ENCODE measurements at regions not wholly inside any gene's neighbourhood (a gene's known extent, or its start where the extent isn't known, plus 50 kb on each side); places are given as distances from the start of the nearest gene placed in this dataset.

DNA sequence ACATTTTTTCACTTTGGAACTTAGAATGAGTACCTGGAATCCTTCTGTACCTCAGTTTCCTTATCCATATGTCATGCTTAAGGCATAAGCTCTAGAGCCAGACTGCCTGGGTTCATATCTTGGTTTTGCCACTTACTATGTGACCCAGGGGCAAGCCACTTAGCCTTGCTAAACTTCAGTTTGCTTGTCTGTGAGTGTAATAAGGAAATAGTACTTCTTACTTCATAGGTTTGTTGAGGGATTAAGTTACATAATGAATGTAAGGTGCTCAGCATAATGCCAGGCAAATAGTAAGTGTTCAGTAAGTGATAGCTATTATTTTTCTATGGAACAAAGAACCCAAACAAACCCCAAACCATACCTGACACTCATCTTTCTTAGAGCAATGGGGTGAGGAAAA is 225.1 kb downstream of the BCAT1 start:
- ChIA-PET POLR2A (no interaction called here), CTCF (no interaction called here)
- ATAC-seq (no peak), DNase-seq (ENCODE audit: low spot score) (no peak)
- H3K4me1 Mint-ChIP-seq: no peaks in the 10 kb centered on the region
- no peak overlapping the region for H3K4me3 Mint-ChIP-seq
- H3K27ac Mint-ChIP-seq: no peak overlapping the region
- peaks cover 24% of the 10 kb centered on the region for H3K9me3 Mint-ChIP-seq
- H3K27me3 Mint-ChIP-seq (ENCODE audit: low read depth): no peaks in the 10 kb centered on the region
- peaks cover 9% of the 10 kb centered on the region for H3K36me3 Mint-ChIP-seq
- TF ChIP-seq NFE2L1 (CRISPR knock-in tag; IDR thresholded peaks at IDR 0.05): no peak
- TF ChIP-seq ZNF232 (CRISPR knock-in tag; IDR thresholded peaks at IDR 0.05): no peak
- TF ChIP-seq, protein P1, sequence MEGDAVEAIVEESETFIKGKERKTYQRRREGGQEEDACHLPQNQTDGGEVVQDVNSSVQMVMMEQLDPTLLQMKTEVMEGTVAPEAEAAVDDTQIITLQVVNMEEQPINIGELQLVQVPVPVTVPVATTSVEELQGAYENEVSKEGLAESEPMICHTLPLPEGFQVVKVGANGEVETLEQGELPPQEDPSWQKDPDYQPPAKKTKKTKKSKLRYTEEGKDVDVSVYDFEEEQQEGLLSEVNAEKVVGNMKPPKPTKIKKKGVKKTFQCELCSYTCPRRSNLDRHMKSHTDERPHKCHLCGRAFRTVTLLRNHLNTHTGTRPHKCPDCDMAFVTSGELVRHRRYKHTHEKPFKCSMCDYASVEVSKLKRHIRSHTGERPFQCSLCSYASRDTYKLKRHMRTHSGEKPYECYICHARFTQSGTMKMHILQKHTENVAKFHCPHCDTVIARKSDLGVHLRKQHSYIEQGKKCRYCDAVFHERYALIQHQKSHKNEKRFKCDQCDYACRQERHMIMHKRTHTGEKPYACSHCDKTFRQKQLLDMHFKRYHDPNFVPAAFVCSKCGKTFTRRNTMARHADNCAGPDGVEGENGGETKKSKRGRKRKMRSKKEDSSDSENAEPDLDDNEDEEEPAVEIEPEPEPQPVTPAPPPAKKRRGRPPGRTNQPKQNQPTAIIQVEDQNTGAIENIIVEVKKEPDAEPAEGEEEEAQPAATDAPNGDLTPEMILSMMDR (IDR thresholded peaks at IDR 0.05): no peak
- TF ChIP-seq NFATC4 (CRISPR knock-in tag; IDR thresholded peaks at IDR 0.05): no peak
- TF ChIP-seq TEAD1 (CRISPR knock-in tag; IDR thresholded peaks at IDR 0.05): no peak
- no peak for TF ChIP-seq ELF4 (CRISPR knock-in tag; IDR thresholded peaks at IDR 0.05; ENCODE audit: low read depth)

DNA sequence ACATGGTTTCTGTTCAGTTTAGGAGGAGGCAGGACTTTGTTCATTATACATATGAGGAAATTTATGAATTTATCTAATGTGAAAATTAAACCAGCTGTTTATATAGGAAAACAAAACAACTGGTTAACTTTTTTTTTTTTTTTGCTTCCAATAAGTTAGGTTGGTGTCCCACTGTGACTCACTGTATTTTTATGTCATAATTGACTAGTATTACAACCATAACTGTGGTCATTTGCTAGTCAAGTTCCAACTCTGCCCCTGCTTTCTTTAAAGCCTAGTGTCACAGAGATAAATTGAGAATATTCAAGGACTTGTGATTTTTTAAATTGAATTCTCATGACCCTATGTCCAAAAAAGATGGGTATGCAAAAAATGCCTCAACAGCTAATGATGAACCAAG is 227.7 kb downstream of the BCAT1 start:
- ChIA-PET CTCF (no interaction called here), POLR2A (no interaction called here)
- Mint-ChIP-seq H3K4me3 (no peak overlapping the region), H3K27me3 (ENCODE audit: low read depth) (no peaks in the 10 kb centered on the region), H3K4me1 (no peaks in the 10 kb centered on the region), H3K36me3 (peaks cover 9% of the 10 kb centered on the region), H3K27ac (no peak overlapping the region), H3K9me3 (peaks cover 24% of the 10 kb centered on the region)
- DNase-seq (ENCODE audit: low spot score) (no peak), ATAC-seq (no peak)
- TF ChIP-seq ZNF138 (CRISPR knock-in tag; conservative IDR thresholded peaks at IDR 0.05): no peak
- TF ChIP-seq TP53 (CRISPR knock-in tag; IDR thresholded peaks at IDR 0.05): no peak
- TF ChIP-seq IRF2 (CRISPR knock-in tag; IDR thresholded peaks at IDR 0.05; ENCODE audit: borderline replicate concordance, low read depth): no peak
- TF ChIP-seq, protein P2, sequence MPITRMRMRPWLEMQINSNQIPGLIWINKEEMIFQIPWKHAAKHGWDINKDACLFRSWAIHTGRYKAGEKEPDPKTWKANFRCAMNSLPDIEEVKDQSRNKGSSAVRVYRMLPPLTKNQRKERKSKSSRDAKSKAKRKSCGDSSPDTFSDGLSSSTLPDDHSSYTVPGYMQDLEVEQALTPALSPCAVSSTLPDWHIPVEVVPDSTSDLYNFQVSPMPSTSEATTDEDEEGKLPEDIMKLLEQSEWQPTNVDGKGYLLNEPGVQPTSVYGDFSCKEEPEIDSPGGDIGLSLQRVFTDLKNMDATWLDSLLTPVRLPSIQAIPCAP (CRISPR knock-in tag; IDR thresholded peaks at IDR 0.05): no peak
- no peak for TF ChIP-seq ATF1 (CRISPR knock-in tag; IDR thresholded peaks at IDR 0.05)

DNA sequence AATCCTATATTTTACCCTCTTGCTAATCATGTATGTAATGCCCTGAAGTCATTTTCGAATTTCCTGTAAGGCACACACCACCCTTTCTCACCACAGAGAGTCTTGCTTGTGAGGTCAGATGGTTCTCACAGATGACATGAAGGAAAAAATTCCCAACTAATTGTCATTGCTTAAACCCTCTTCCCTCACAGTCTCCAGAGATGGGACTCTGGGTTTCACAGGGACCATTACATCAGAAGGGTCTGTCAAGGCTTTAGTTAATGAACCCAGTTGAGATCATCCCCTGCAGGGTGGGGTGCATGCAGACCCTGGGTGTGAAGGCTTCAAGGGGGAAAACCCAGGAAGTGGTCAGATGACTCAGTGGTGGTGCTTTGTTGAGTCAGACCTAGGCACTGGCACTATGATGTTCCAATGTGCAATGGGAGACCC is 229.6 kb downstream of the BCAT1 start:
- Mint-ChIP-seq H3K4me1 (no peaks in the 10 kb centered on the region), H3K36me3 (peaks cover 9% of the 10 kb centered on the region), H3K27me3 (ENCODE audit: low read depth) (no peaks in the 10 kb centered on the region; the same call in 1 of the 2 replicates), H3K4me3 (no peak overlapping the region), H3K9me3 (peaks cover 24% of the 10 kb centered on the region), H3K27ac (no peak overlapping the region)
- POLR2A ChIA-PET: no interaction called here
- TF ChIP-seq, protein P1 (IDR thresholded peaks at IDR 0.05): no peak
- no peak for TF ChIP-seq CBFB (CRISPR knock-in tag; IDR thresholded peaks at IDR 0.05; ENCODE audit: low read depth)
- TF ChIP-seq, protein P3, sequence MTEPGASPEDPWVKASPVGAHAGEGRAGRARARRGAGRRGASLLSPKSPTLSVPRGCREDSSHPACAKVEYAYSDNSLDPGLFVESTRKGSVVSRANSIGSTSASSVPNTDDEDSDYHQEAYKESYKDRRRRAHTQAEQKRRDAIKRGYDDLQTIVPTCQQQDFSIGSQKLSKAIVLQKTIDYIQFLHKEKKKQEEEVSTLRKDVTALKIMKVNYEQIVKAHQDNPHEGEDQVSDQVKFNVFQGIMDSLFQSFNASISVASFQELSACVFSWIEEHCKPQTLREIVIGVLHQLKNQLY (CRISPR knock-in tag; IDR thresholded peaks at IDR 0.05): no peak
- TF ChIP-seq, protein P4, sequence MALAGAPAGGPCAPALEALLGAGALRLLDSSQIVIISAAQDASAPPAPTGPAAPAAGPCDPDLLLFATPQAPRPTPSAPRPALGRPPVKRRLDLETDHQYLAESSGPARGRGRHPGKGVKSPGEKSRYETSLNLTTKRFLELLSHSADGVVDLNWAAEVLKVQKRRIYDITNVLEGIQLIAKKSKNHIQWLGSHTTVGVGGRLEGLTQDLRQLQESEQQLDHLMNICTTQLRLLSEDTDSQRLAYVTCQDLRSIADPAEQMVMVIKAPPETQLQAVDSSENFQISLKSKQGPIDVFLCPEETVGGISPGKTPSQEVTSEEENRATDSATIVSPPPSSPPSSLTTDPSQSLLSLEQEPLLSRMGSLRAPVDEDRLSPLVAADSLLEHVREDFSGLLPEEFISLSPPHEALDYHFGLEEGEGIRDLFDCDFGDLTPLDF (CRISPR knock-in tag; IDR thresholded peaks at IDR 0.05): no peak
- no peak for TF ChIP-seq OVOL2 (CRISPR knock-in tag; IDR thresholded peaks at IDR 0.05; ENCODE audit: borderline replicate concordance)
- DNase-seq (ENCODE audit: low spot score) (no peak), ATAC-seq (no peak)
- CTCF ChIA-PET: no interaction called here

Measured in WTC11 (cell line).